Progenitor cell of endocrine pancreas (in vitro differentiated cells): ENCODE measurements at regions not wholly inside any gene's neighbourhood (a gene's known extent, or its start where the extent isn't known, plus 50 kb on each side); places are given as distances from the start of the nearest gene placed in this dataset.

Source experiments
- DNase-seq: peaks from one replicate; pipeline ENCODE4 v3.0.0; 2021; ENCODE audit warnings: low spot score; ENCODE audit not compliant: unreplicated experiment
- H3K27ac Mint-ChIP-seq: 2 replicates; pipeline ENCODE4 v1.8.0; 2021; ENCODE audit warnings: mild to moderate bottlenecking, moderate library complexity, mixed read lengths
- H3K27me3 Mint-ChIP-seq: 2 replicates; pipeline ENCODE4 v1.8.0; 2021; ENCODE audit warnings: mixed read lengths
- H3K36me3 Mint-ChIP-seq: 2 replicates; pipeline ENCODE4 v1.8.0; 2022; ENCODE audit warnings: mixed read lengths; ENCODE audit not compliant: insufficient read depth
- H3K4me1 Mint-ChIP-seq: 2 replicates; pipeline ENCODE4 v1.8.0; 2021; ENCODE audit warnings: low read depth, mixed read lengths
- H3K4me3 Mint-ChIP-seq: 2 replicates; pipeline ENCODE4 v1.8.0; 2021; ENCODE audit warnings: low read depth, mild to moderate bottlenecking, moderate library complexity, mixed read lengths
- H3K9me3 Mint-ChIP-seq: 2 replicates; pipeline ENCODE4 v1.8.0; 2021; ENCODE audit warnings: low read depth, mixed read lengths
- TF ChIP-seq, protein P1 (sequence below): fragments of 200-600 bp; sonication (generic); IDR thresholded peaks from one replicate; pipeline ENCODE4 v1.5.0; 2021; ENCODE audit warnings: antibody characterized with exemption, mild to moderate bottlenecking; ENCODE audit not compliant: unreplicated experiment

GRCh38 chr6:148657048-148657447 is 89.8 kb upstream of the UST start:
- TF ChIP-seq, protein P1, sequence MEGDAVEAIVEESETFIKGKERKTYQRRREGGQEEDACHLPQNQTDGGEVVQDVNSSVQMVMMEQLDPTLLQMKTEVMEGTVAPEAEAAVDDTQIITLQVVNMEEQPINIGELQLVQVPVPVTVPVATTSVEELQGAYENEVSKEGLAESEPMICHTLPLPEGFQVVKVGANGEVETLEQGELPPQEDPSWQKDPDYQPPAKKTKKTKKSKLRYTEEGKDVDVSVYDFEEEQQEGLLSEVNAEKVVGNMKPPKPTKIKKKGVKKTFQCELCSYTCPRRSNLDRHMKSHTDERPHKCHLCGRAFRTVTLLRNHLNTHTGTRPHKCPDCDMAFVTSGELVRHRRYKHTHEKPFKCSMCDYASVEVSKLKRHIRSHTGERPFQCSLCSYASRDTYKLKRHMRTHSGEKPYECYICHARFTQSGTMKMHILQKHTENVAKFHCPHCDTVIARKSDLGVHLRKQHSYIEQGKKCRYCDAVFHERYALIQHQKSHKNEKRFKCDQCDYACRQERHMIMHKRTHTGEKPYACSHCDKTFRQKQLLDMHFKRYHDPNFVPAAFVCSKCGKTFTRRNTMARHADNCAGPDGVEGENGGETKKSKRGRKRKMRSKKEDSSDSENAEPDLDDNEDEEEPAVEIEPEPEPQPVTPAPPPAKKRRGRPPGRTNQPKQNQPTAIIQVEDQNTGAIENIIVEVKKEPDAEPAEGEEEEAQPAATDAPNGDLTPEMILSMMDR, result no peak
- no peak overlapping the region for H3K4me3 Mint-ChIP-seq
- no peak overlapping the region for H3K27ac Mint-ChIP-seq
- peaks cover 45% of the 10 kb centered on the region for H3K9me3 Mint-ChIP-seq
- H3K36me3 Mint-ChIP-seq, result peaks cover 6% of the 10 kb centered on the region
- no peaks in the 10 kb centered on the region for H3K27me3 Mint-ChIP-seq
- no peak for DNase-seq
- H3K4me1 Mint-ChIP-seq, result no peaks in the 10 kb centered on the region

DNA sequence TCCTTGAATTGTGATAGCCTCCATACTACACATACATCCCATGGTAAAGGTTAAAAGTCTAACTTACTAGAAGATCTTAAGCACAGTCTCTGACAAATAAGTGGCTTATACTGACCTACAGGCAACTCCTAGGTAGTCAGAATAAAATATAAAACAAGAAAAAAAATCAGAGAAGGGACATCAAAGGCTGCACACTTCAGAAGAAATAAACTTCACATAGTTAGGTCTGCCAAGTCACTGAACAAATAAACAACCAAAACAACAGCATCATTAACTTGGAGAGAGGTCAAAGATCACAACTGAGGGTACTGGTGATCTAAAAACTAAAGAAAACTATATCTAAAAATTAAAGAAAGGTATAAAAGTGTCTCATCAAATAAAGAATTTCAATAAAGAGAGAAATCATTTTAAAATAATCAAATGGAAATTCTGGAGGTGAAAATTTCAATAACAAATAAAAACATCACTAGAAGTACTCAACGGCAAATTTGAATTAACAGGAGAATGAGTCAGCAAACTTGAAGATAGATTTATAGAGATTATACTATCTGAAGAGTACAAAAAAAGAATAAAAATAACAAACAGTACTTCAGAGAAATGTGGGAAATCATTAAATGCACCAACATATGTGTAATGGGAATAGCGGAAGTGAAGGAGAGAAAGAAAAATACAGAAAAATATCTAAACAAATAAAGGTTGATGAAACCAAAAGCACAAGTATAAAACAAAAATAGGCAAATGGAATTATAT is 88.0 kb upstream of the UST start:
- Mint-ChIP-seq H3K36me3 (peaks cover 3% of the 10 kb centered on the region), H3K4me1 (no peaks in the 10 kb centered on the region), H3K27me3 (no peaks in the 10 kb centered on the region), H3K27ac (no peak overlapping the region), H3K4me3 (no peak overlapping the region), H3K9me3 (peaks cover 48% of the 10 kb centered on the region)
- TF ChIP-seq, protein P1, result no peak
- no peak for DNase-seq

GRCh38 chr6:148667395-148667794 is 79.4 kb upstream of the UST start:
- no peak overlapping the region for H3K4me3 Mint-ChIP-seq
- TF ChIP-seq, protein P1, result no peak
- H3K4me1 Mint-ChIP-seq, result no peaks in the 10 kb centered on the region
- H3K9me3 Mint-ChIP-seq, result peaks cover 52% of the 10 kb centered on the region
- H3K27me3 Mint-ChIP-seq, result no peaks in the 10 kb centered on the region
- H3K36me3 Mint-ChIP-seq, result peaks cover 11% of the 10 kb centered on the region
- H3K27ac Mint-ChIP-seq, result no peak overlapping the region
- no peak for DNase-seq

DNA sequence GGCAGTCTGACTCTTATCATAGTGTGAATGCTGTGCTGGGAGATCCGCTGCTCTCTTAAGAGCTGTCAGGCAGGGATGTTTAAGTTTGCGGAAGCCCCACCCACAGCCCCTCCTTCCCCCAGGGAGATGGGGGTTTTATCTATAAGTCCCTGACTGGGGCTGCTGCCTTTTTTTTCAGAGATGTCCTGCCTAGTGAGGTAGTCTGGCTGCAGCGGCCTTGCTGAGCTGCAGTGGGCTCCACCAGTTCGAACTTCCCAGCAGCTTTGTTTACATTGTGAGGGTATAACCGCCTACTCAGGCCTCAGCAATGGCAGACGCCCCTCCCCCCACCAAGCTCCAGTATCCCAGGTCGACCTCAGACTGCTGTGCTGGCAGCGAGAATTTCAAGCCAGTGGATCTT is 75.7 kb upstream of the UST start:
- Mint-ChIP-seq H3K9me3 (peaks cover 35% of the 10 kb centered on the region), H3K27me3 (no peaks in the 10 kb centered on the region), H3K36me3 (peaks cover 10% of the 10 kb centered on the region), H3K4me3 (no peak overlapping the region), H3K4me1 (no peaks in the 10 kb centered on the region), H3K27ac (no peak overlapping the region)
- no peak for DNase-seq
- TF ChIP-seq, protein P1, result no peak

DNA sequence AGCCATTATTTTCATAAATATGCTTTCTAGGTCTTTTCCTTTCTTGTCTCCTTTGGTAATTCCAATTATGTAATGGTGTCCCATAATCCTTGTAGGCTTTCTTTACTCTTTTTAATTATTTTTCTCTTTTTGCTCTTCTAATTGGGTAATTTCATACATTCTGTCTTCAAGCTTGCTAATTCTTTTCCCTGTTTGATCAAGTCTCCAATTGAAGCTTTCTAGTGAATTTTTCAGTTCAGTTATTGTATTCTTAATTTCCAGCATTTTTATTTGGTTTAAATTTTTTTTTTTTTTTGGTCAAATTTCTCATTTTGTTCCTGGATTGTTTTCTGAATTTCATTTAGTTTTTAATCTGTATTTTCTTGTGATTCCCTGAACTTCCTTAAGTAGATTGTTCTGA is 74.9 kb upstream of the UST start:
- Mint-ChIP-seq H3K4me3 (no peak overlapping the region), H3K9me3 (peaks cover 27% of the 10 kb centered on the region)
- TF ChIP-seq, protein P1, result no peak

More for the DNA sequence above, 74.9 kb upstream of the UST start:
- no peak for DNase-seq
- peaks cover 4% of the 10 kb centered on the region for H3K36me3 Mint-ChIP-seq
- no peaks in the 10 kb centered on the region for H3K27me3 Mint-ChIP-seq
- H3K4me1 Mint-ChIP-seq, result no peaks in the 10 kb centered on the region
- no peak overlapping the region for H3K27ac Mint-ChIP-seq
